IMR-90 (cell line): ENCODE measurements at regions not wholly inside any gene's neighbourhood (a gene's known extent, or its start where the extent isn't known, plus 50 kb on each side); places are given as distances from the start of the nearest gene placed in this dataset.

Experiments
- ATAC-seq: fragments of 200-7000 bp; cut with Tn5 transposase; 2 replicates; pipeline ENCODE4 v1.9.1; 2020; ENCODE audit warnings: low read depth, mild to moderate bottlenecking, moderate library complexity
- BruUV-seq: library from RNA; stranded (reverse); fragments of 400-500 nt; replicated peaks from 2 replicates; lab custom pipeline; 2021; lab: Mats Ljungman, UMichigan
- CTCF ChIA-PET: fragments of 300-600 bp; formaldehyde crosslinking; extraction: SDS; loops from one replicate; lab custom pipeline; 2021; ENCODE audit warnings: antibody characterized with exemption; lab: Yijun Ruan, JAX
- POLR2A ChIA-PET: fragments of 300-600 bp; sonication (Branson Sonifier 250); formaldehyde crosslinking; loops from one replicate; lab custom pipeline; 2022; ENCODE audit warnings: antibody characterized with exemption; ENCODE audit not compliant: unreplicated experiment; lab: Charles Lee
- DNase-seq: peaks from one replicate; pipeline ENCODE4 v3.0.0; 2013
- H2AFZ ChIP-seq: replicated peaks from 2 replicates; pipeline ENCODE3; 2013; ENCODE audit warnings: low read length, mild to moderate bottlenecking; ENCODE audit not compliant: poor library complexity
- H2AK5ac ChIP-seq: 2 replicates; pipeline ENCODE4 v1.6.1; 2013; ENCODE audit warnings: low read depth, low read length, inconsistent platforms
- H2AK9ac ChIP-seq: replicated peaks from 2 replicates; pipeline ENCODE3; 2013; ENCODE audit warnings: mild to moderate bottlenecking, low read depth, low read length, moderate library complexity; ENCODE audit not compliant: poor library complexity
- H2BK120ac ChIP-seq: 2 replicates; pipeline ENCODE4 v1.6.1; 2013; ENCODE audit warnings: low read depth, low read length, inconsistent platforms
- H2BK15ac ChIP-seq: 3 replicates; pipeline ENCODE4 v1.6.1; 2013; ENCODE audit warnings: low read depth, low read length, inconsistent platforms
- H2BK20ac ChIP-seq: 2 replicates; pipeline ENCODE4 v1.6.1; 2013; ENCODE audit warnings: low read depth, mild to moderate bottlenecking, inconsistent platforms, low read length, moderate library complexity
- H2BK5ac ChIP-seq: 2 replicates; pipeline ENCODE4 v1.6.1; 2013; ENCODE audit warnings: mild to moderate bottlenecking, low read depth, low read length, inconsistent platforms; ENCODE audit not compliant: poor library complexity, severe bottlenecking
- H3K14ac ChIP-seq: replicated peaks from 2 replicates; pipeline ENCODE4 v1.6.1; 2013; ENCODE audit warnings: low read depth, low read length, inconsistent platforms
- H3K18ac ChIP-seq: 2 replicates; pipeline ENCODE4 v1.6.1; 2013; ENCODE audit warnings: low read depth, low read length, control low read depth
- H3K23ac ChIP-seq: 2 replicates; pipeline ENCODE4 v1.6.1; 2013; ENCODE audit warnings: low read depth, low read length, inconsistent platforms
- H3K27ac ChIP-seq: 2 replicates; pipeline ENCODE4 v1.5.1; 2013; ENCODE audit warnings: mild to moderate bottlenecking, control low read depth, low read length; ENCODE audit not compliant: insufficient read depth
- H3K27me3 ChIP-seq: 2 replicates; pipeline ENCODE4 v1.6.1; 2013; ENCODE audit warnings: low read length; ENCODE audit not compliant: control insufficient read depth, insufficient read depth
- H3K36me3 ChIP-seq: 2 replicates; pipeline ENCODE4 v1.6.1; 2013; ENCODE audit warnings: low read length, mixed read lengths; ENCODE audit not compliant: control insufficient read depth, insufficient read depth
- H3K4ac ChIP-seq: 2 replicates; pipeline ENCODE4 v1.6.1; 2013; ENCODE audit warnings: low read depth, low read length, inconsistent platforms
- H3K4me1 ChIP-seq: 2 replicates; pipeline ENCODE4 v1.6.1; 2013; ENCODE audit warnings: low read length, mixed read lengths; ENCODE audit not compliant: control insufficient read depth, insufficient read depth
- H3K4me2 ChIP-seq: 2 replicates; pipeline ENCODE4 v1.6.1; 2013; ENCODE audit warnings: low read depth, mild to moderate bottlenecking, control low read depth, low read length, moderate library complexity
- H3K4me3 ChIP-seq: 2 replicates; pipeline ENCODE4 v1.5.1; 2013; ENCODE audit warnings: low read depth, mild to moderate bottlenecking, control low read depth, low read length, moderate library complexity; ENCODE audit not compliant: insufficient read depth
- H3K56ac ChIP-seq: 2 replicates; pipeline ENCODE4 v1.6.1; 2013; ENCODE audit warnings: low read length, inconsistent platforms; ENCODE audit not compliant: insufficient read depth; ENCODE audit errors: extremely low read depth
- H3K79me1 ChIP-seq, 2 experiments: 2 replicates each; pipeline ENCODE4 v1.6.1; 2013; ENCODE audit warnings: low read length in 2 of 2, inconsistent platforms in 1 of 2, low read depth in 1 of 2
- H3K9ac ChIP-seq: 2 replicates; pipeline ENCODE4 v1.6.1; 2013; ENCODE audit warnings: low read depth, low read length, control low read depth
- H3K9me1 ChIP-seq: 2 replicates; pipeline ENCODE4 v1.6.1; 2013; ENCODE audit warnings: low read length, inconsistent platforms; ENCODE audit not compliant: insufficient read depth
- H3K9me3 ChIP-seq: 2 replicates; pipeline ENCODE4 v1.6.1; 2013; ENCODE audit warnings: low read length; ENCODE audit not compliant: control insufficient read depth, insufficient read depth
- H4K20me1 ChIP-seq: 2 replicates; pipeline ENCODE4 v1.6.1; 2013; ENCODE audit warnings: low read length, inconsistent platforms; ENCODE audit not compliant: insufficient read depth
- H4K5ac ChIP-seq: 2 replicates; pipeline ENCODE4 v1.6.1; 2013; ENCODE audit warnings: mild to moderate bottlenecking, low read depth, low read length, control low read depth
- H4K8ac ChIP-seq, 2 experiments: 2 replicates each; pipeline ENCODE4 v1.6.1; 2013; ENCODE audit warnings: low read depth in 2 of 2, low read length in 2 of 2, control low read depth in 1 of 2, inconsistent platforms in 1 of 2
- H4K91ac ChIP-seq: 2 replicates; pipeline ENCODE4 v1.6.1; 2013; ENCODE audit warnings: low read depth, low read length, inconsistent platforms; ENCODE audit not compliant: insufficient read depth
- BHLHE40 ChIP-seq: fragments of 150-350 bp; IDR thresholded peaks from 2 replicates; pipeline ENCODE4 v1.6.1; 2016; ENCODE audit warnings: mild to moderate bottlenecking, low read depth, low read length
- CEBPB ChIP-seq: IDR thresholded peaks from 2 replicates; pipeline ENCODE4 v1.6.1; 2012; ENCODE audit warnings: low read depth, low read length, improper control_type of control experiment
- MAFK ChIP-seq: IDR thresholded peaks from 2 replicates; pipeline ENCODE4 v1.6.1; 2012; ENCODE audit warnings: low read depth, low read length, improper control_type of control experiment
- MAZ ChIP-seq: IDR thresholded peaks from 2 replicates; pipeline ENCODE4 v1.6.1; 2012; ENCODE audit warnings: low read depth, mild to moderate bottlenecking, low read length, improper control_type of control experiment, moderate library complexity, borderline replicate concordance
- NFE2L2 ChIP-seq: fragments of 150-350 bp; IDR thresholded peaks from 2 replicates; pipeline ENCODE4 v1.6.1; 2016; ENCODE audit warnings: low read depth, mild to moderate bottlenecking, low read length
- POLR2A ChIP-seq: IDR thresholded peaks from 2 replicates; pipeline ENCODE4 v1.6.1; 2012; ENCODE audit warnings: mild to moderate bottlenecking, low read depth, low read length
- RAD21 ChIP-seq: IDR thresholded peaks from 2 replicates; pipeline ENCODE4 v1.6.1; 2012; ENCODE audit warnings: low read length, improper control_type of control experiment
- WGBS, 2 experiments: methylation state at CpG; one replicate each; pipeline versions ENCODE4 v1.1.5 to v1.1.7; 2013; ENCODE audit warnings: missing lambda C conversion rate in 2 of 2; ENCODE audit not compliant: insufficient read length in 1 of 2; ENCODE audit errors: extremely low coverage in 2 of 2; 5-methylcytosine and 5-hydroxymethylcytosine counted together
- dilution Hi-C: fragments of 300-500 bp; cut with HindIII; formaldehyde crosslinking; loops from one replicate; pipeline ENCODE4 v1.14.3; 2018; ENCODE audit warnings: low sequenced_read_pairs; ENCODE audit not compliant: unreplicated experiment
- in situ Hi-C: fragments of 300-500 bp; cut with MboI; formaldehyde crosslinking; loops from 3 replicates; pipeline ENCODE4 v1.14.3; 2019; ENCODE audit warnings: low sequenced_read_pairs, inconsistent platforms, mixed read lengths
- intact Hi-C: fragments of 100-400 bp; cut with micrococcal nuclease; formaldehyde crosslinking; loops from 2 replicates; pipeline ENCODE4 v1.10.0; 2022
- TF ChIP-seq, protein P1 (sequence below): fragments of 150-350 bp; IDR thresholded peaks from 2 replicates; pipeline ENCODE4 v1.6.1; 2017; ENCODE audit warnings: mild to moderate bottlenecking, antibody characterized with exemption, low read length, low read depth
- TF ChIP-seq, protein P2 (sequence below): conservative IDR thresholded peaks from 2 replicates; pipeline ENCODE4 v1.5.1; 2012; ENCODE audit warnings: mild to moderate bottlenecking, low read depth, low read length, improper control_type of control experiment
- TF ChIP-seq, protein P3 (sequence below): fragments of 150-350 bp; IDR thresholded peaks from 2 replicates; pipeline ENCODE4 v1.6.1; 2016; ENCODE audit warnings: low read depth, mild to moderate bottlenecking, low read length, moderate library complexity, borderline replicate concordance

DNA sequence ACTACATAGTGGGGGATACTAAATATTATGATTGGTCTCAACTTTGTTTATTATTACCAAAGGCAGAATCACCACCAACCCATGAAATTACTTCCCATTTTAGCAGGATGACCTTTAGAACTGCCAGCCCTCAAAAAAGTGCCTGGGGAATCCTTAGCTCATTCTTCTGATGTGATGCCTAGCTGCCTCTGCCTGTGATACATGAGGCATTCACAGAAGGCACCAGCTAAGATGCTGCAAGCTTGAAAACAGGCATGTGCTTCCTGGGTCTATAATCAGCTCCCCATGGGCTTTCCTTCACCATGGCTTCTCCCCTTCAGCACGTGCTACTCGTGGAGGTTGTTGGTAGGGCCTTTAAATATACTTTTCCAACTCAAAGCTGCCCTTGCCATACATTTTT is 50.4 kb upstream of the ARHGAP20 start:
- Histone ChIP-seq H3K4me1 (peaks cover 14% of the 10 kb centered on the region), H2BK20ac (peak overlapping the region; percentile 30), H3K4me2 (no peak overlapping the region), H3K79me1 (no peaks in the 10 kb centered on the region), H3K4me3 (no peak overlapping the region), H4K8ac (peak overlapping the region; percentile 10 to 70; a peak in 2 of 4 replicates), H4K91ac (peak overlapping the region; percentile 88), H2AFZ (peak overlapping the region; percentile 5), H2AK9ac (no peak overlapping the region), H2BK5ac (peak overlapping the region; percentile 56), H3K9me3 (no peaks in the 10 kb centered on the region), H3K36me3 (no peaks in the 10 kb centered on the region), H3K14ac (0 out of 2 replicates have a peak overlapping the region, but pooled peaks have one; percentile 34), H3K9me1 (peaks cover 4% of the 10 kb centered on the region), H3K23ac (peak overlapping the region; percentile 36; the same call in 1 of the 2 replicates), H3K27ac (peak overlapping the region; percentile 86), H3K56ac (peak overlapping the region; percentile 36; the same call in 1 of the 2 replicates), H2BK15ac (peak overlapping the region; percentile 58; the same call in 2 of the 3 replicates), H4K20me1 (no peaks in the 10 kb centered on the region), H3K27me3 (no peaks in the 10 kb centered on the region), H3K18ac (peak overlapping the region; percentile 58), H4K5ac (peak overlapping the region; percentile 1), H3K9ac (0 out of 2 replicates have a peak overlapping the region, but pooled peaks have one; percentile 16), H3K4ac (peak overlapping the region; percentile 51), H2AK5ac (peak overlapping the region; percentile 81), H2BK120ac (peak overlapping the region; percentile 67)
- ChIA-PET CTCF (interaction anchor here (0.6 to 2.1 kb wide), 2 partner anchors 12 to 42 kb away, joined by 4 to 7 read pairs; no protein-coding TSS in a partner anchor), POLR2A (no interaction called here)
- peak; percentile 19 for ATAC-seq
- intact Hi-C loops, result loop anchor here (2.0 kb wide), 1 partner anchor 468 kb away; no protein-coding TSS in a partner anchor
- no CpG with 5 or more reads among the region's 2 CpGs for WGBS, 2 experiments
- in situ Hi-C loops, result no loop called here
- peak; percentile 49 for DNase-seq
- TF ChIP-seq MAFK, result no peak
- TF ChIP-seq MAZ, result no peak
- no peak for TF ChIP-seq POLR2A
- no peak for TF ChIP-seq NFE2L2
- TF ChIP-seq, protein P1, sequence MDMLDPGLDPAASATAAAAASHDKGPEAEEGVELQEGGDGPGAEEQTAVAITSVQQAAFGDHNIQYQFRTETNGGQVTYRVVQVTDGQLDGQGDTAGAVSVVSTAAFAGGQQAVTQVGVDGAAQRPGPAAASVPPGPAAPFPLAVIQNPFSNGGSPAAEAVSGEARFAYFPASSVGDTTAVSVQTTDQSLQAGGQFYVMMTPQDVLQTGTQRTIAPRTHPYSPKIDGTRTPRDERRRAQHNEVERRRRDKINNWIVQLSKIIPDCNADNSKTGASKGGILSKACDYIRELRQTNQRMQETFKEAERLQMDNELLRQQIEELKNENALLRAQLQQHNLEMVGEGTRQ, result no peak
- TF ChIP-seq, protein P2, sequence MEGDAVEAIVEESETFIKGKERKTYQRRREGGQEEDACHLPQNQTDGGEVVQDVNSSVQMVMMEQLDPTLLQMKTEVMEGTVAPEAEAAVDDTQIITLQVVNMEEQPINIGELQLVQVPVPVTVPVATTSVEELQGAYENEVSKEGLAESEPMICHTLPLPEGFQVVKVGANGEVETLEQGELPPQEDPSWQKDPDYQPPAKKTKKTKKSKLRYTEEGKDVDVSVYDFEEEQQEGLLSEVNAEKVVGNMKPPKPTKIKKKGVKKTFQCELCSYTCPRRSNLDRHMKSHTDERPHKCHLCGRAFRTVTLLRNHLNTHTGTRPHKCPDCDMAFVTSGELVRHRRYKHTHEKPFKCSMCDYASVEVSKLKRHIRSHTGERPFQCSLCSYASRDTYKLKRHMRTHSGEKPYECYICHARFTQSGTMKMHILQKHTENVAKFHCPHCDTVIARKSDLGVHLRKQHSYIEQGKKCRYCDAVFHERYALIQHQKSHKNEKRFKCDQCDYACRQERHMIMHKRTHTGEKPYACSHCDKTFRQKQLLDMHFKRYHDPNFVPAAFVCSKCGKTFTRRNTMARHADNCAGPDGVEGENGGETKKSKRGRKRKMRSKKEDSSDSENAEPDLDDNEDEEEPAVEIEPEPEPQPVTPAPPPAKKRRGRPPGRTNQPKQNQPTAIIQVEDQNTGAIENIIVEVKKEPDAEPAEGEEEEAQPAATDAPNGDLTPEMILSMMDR, result no peak
- TF ChIP-seq, protein P3, sequence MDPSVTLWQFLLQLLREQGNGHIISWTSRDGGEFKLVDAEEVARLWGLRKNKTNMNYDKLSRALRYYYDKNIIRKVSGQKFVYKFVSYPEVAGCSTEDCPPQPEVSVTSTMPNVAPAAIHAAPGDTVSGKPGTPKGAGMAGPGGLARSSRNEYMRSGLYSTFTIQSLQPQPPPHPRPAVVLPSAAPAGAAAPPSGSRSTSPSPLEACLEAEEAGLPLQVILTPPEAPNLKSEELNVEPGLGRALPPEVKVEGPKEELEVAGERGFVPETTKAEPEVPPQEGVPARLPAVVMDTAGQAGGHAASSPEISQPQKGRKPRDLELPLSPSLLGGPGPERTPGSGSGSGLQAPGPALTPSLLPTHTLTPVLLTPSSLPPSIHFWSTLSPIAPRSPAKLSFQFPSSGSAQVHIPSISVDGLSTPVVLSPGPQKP, result no peak
- TF ChIP-seq BHLHE40, result no peak
- TF ChIP-seq RAD21, result no peak
- no peak for TF ChIP-seq CEBPB
- dilution Hi-C loops, result no loop called here
- no TSS peak for BruUV-seq
